Neural cell (in vitro differentiated cells): ENCODE measurements at regions not wholly inside any gene's neighbourhood (a gene's known extent, or its start where the extent isn't known, plus 50 kb on each side); places are given as distances from the start of the nearest gene placed in this dataset.

Experiments used
- H2AFZ ChIP-seq: fragments of 200-600, 300-800 bp; sonication (generic), shearing (Covaris generic); 2 replicates; pipeline ENCODE4 v1.6.0; 2014; ENCODE audit warnings: low read depth, mild to moderate bottlenecking, antibody characterized with exemption, low read length, moderate library complexity
- H3F3A ChIP-seq: fragments of 200-600 bp; shearing (Covaris generic); 2 replicates; pipeline ENCODE4 v1.6.1; 2016; ENCODE audit warnings: mild to moderate bottlenecking, moderate library complexity, mixed read lengths, antibody characterized with exemption, low read length; ENCODE audit not compliant: insufficient read depth, poor library complexity, severe bottlenecking
- H3K27ac ChIP-seq: fragments of 200-600, 300-800 bp; sonication (generic), shearing (Covaris generic); 2 replicates; pipeline ENCODE4 v1.5.1; 2014; ENCODE audit warnings: mild to moderate bottlenecking, low read length, moderate library complexity
- H3K27me3 ChIP-seq: fragments of 300-800, 200-600 bp; sonication (generic), shearing (Covaris generic); 2 replicates; pipeline ENCODE4 v1.6.0; 2014; ENCODE audit warnings: mild to moderate bottlenecking, low read depth, low read length, moderate library complexity; ENCODE audit not compliant: insufficient read depth
- H3K36me3 ChIP-seq: fragments of 300-800, 200-600 bp; sonication (generic), shearing (Covaris generic); 2 replicates; pipeline ENCODE4 v1.5.1; 2014; ENCODE audit warnings: mild to moderate bottlenecking, antibody characterized with exemption, low read length, moderate library complexity; ENCODE audit not compliant: insufficient read depth
- H3K4me2 ChIP-seq: fragments of 300-800, 200-600 bp; sonication (generic), shearing (Covaris generic); 2 replicates; pipeline ENCODE4 v1.6.0; 2014; ENCODE audit warnings: mild to moderate bottlenecking, low read length
- H3K4me3 ChIP-seq: fragments of 300-800, 200-600 bp; sonication (generic), shearing (Covaris generic); 2 replicates; pipeline ENCODE4 v1.5.1; 2014; ENCODE audit warnings: mild to moderate bottlenecking, low read length, moderate library complexity
- H3K79me2 ChIP-seq: fragments of 200-600 bp; shearing (Covaris generic); replicated peaks from 2 replicates; pipeline ENCODE4 v1.6.0; 2014; ENCODE audit warnings: mild to moderate bottlenecking, low read length, moderate library complexity; ENCODE audit not compliant: insufficient read depth
- H3K9ac ChIP-seq: fragments of 300-800, 200-600 bp; sonication (generic), shearing (Covaris generic); 2 replicates; pipeline ENCODE4 v1.6.1; 2016; ENCODE audit warnings: mild to moderate bottlenecking, low read length, mixed read lengths
- H3K9me2 ChIP-seq: fragments of 200-600 bp; shearing (Covaris generic); 2 replicates; pipeline ENCODE4 v1.6.1; 2016; ENCODE audit warnings: mild to moderate bottlenecking, low read length, mixed read lengths; ENCODE audit not compliant: insufficient read depth
- H3K9me3 ChIP-seq: fragments of 200-600, 300-800 bp; sonication (generic), shearing (Covaris generic); 2 replicates; pipeline ENCODE4 v1.6.1; 2016; ENCODE audit warnings: mild to moderate bottlenecking, mixed run types, low read length, moderate library complexity, mixed read lengths
- H4K20me1 ChIP-seq: fragments of 200-600 bp; shearing (Covaris generic); 2 replicates; pipeline ENCODE4 v1.6.1; 2016; ENCODE audit warnings: mild to moderate bottlenecking, mixed run types; ENCODE audit not compliant: insufficient read depth
- EP300 ChIP-seq: fragments of 450-650 bp; conservative IDR thresholded peaks from 2 replicates; pipeline ENCODE4 v1.6.1; 2014; ENCODE audit warnings: antibody characterized with exemption, mild to moderate bottlenecking, moderate library complexity; ENCODE audit not compliant: poor library complexity, severe bottlenecking
- EZH2 ChIP-seq: fragments of 200-600, 300-800 bp; shearing (Covaris generic), sonication (generic); IDR thresholded peaks from 2 replicates; pipeline ENCODE4 v1.6.1; 2014; ENCODE audit warnings: antibody characterized with exemption, low read length, borderline replicate concordance, mild to moderate bottlenecking; ENCODE audit not compliant: insufficient read depth, poor library complexity, severe bottlenecking
- MXI1 ChIP-seq: fragments of 450-650 bp; conservative IDR thresholded peaks from 2 replicates; pipeline ENCODE4 v1.6.1; 2014; ENCODE audit warnings: antibody characterized with exemption, mild to moderate bottlenecking; ENCODE audit not compliant: poor library complexity, severe bottlenecking
- POLR2AphosphoS5 ChIP-seq: IDR thresholded peaks from 2 replicates; pipeline ENCODE4 v1.6.1; 2012
- RAD21 ChIP-seq: fragments of 450-650 bp; conservative IDR thresholded peaks from 2 replicates; pipeline ENCODE4 v1.6.1; 2014; ENCODE audit warnings: antibody characterized with exemption, mild to moderate bottlenecking, moderate library complexity
- SMC3 ChIP-seq: fragments of 450-650 bp; conservative IDR thresholded peaks from 2 replicates; pipeline ENCODE4 v1.6.1; 2014; ENCODE audit warnings: antibody characterized with exemption, mild to moderate bottlenecking, moderate library complexity; ENCODE audit not compliant: poor library complexity
- TAF1 ChIP-seq: IDR thresholded peaks from 2 replicates; pipeline ENCODE4 v1.6.1; 2012; ENCODE audit warnings: low read depth
- TF ChIP-seq, protein P1 (sequence below): IDR thresholded peaks from 2 replicates; pipeline ENCODE4 v1.6.1; 2012; ENCODE audit warnings: borderline replicate concordance
- TF ChIP-seq, protein P2 (sequence below): fragments of 450-650 bp; IDR thresholded peaks from 2 replicates; pipeline ENCODE4 v1.5.1; 2014; ENCODE audit warnings: antibody characterized with exemption, mild to moderate bottlenecking, moderate library complexity; ENCODE audit not compliant: poor library complexity, severe bottlenecking

DNA sequence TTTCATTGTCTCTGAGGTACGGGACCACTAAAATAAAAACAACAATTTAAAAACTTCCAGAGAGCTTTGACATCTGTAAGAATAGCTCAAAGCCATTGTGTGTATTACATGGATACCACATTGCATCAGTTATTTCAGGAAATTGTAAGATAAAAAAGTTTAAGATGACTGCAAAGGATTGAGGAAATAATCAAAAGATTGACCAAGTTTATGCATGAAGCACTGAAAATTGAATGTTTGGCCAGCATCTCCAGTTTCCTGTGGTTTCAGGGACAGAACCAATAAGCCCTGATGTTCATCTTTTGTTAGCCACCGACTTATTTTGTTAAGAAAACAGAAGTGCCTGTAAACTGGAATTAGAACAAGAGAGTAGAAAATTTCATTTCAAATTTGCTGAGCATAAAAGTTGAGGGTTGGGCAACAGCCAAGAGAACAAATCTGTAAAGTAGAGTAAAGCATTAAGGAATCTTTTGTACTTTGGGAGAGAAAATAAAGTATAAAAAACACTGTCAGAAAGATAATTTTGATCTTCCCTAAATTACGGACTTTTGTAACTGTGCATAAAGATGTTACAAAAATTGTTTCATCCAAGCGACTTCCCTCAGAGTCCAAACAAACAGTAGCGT lies 211.5 kb upstream of the P2RY1 start:
- no peaks in the 10 kb centered on the region for H3K36me3 ChIP-seq
- H3K27ac ChIP-seq: no peak overlapping the region
- no peak overlapping the region for H3K4me2 ChIP-seq
- H2AFZ ChIP-seq: no peak overlapping the region
- H3K9me3 ChIP-seq: no peaks in the 10 kb centered on the region
- H4K20me1 ChIP-seq: no peaks in the 10 kb centered on the region
- H3K4me3 ChIP-seq: no peak overlapping the region
- no peaks in the 10 kb centered on the region for H3K79me2 ChIP-seq
- no peak for TF ChIP-seq EP300
- TF ChIP-seq, protein P1, sequence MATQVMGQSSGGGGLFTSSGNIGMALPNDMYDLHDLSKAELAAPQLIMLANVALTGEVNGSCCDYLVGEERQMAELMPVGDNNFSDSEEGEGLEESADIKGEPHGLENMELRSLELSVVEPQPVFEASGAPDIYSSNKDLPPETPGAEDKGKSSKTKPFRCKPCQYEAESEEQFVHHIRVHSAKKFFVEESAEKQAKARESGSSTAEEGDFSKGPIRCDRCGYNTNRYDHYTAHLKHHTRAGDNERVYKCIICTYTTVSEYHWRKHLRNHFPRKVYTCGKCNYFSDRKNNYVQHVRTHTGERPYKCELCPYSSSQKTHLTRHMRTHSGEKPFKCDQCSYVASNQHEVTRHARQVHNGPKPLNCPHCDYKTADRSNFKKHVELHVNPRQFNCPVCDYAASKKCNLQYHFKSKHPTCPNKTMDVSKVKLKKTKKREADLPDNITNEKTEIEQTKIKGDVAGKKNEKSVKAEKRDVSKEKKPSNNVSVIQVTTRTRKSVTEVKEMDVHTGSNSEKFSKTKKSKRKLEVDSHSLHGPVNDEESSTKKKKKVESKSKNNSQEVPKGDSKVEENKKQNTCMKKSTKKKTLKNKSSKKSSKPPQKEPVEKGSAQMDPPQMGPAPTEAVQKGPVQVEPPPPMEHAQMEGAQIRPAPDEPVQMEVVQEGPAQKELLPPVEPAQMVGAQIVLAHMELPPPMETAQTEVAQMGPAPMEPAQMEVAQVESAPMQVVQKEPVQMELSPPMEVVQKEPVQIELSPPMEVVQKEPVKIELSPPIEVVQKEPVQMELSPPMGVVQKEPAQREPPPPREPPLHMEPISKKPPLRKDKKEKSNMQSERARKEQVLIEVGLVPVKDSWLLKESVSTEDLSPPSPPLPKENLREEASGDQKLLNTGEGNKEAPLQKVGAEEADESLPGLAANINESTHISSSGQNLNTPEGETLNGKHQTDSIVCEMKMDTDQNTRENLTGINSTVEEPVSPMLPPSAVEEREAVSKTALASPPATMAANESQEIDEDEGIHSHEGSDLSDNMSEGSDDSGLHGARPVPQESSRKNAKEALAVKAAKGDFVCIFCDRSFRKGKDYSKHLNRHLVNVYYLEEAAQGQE: no peak
- no peak for TF ChIP-seq POLR2AphosphoS5
- no peak for TF ChIP-seq SMC3
- TF ChIP-seq RAD21: no peak
- TF ChIP-seq MXI1: no peak
- TF ChIP-seq EZH2: no peak
- no peak for TF ChIP-seq TAF1
- TF ChIP-seq, protein P2, sequence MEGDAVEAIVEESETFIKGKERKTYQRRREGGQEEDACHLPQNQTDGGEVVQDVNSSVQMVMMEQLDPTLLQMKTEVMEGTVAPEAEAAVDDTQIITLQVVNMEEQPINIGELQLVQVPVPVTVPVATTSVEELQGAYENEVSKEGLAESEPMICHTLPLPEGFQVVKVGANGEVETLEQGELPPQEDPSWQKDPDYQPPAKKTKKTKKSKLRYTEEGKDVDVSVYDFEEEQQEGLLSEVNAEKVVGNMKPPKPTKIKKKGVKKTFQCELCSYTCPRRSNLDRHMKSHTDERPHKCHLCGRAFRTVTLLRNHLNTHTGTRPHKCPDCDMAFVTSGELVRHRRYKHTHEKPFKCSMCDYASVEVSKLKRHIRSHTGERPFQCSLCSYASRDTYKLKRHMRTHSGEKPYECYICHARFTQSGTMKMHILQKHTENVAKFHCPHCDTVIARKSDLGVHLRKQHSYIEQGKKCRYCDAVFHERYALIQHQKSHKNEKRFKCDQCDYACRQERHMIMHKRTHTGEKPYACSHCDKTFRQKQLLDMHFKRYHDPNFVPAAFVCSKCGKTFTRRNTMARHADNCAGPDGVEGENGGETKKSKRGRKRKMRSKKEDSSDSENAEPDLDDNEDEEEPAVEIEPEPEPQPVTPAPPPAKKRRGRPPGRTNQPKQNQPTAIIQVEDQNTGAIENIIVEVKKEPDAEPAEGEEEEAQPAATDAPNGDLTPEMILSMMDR: no peak
- no peaks in the 10 kb centered on the region for H3K27me3 ChIP-seq
- H3F3A ChIP-seq: no peaks in the 10 kb centered on the region
- H3K9ac ChIP-seq: no peak overlapping the region
- H3K9me2 ChIP-seq: no peaks in the 10 kb centered on the region

GRCh38 chr3:152626226-152626625 lies 208.7 kb upstream of the P2RY1 start:
- Histone ChIP-seq H3K9me2 (no peaks in the 10 kb centered on the region), H3K9me3 (no peaks in the 10 kb centered on the region), H3K27ac (no peak overlapping the region), H2AFZ (no peak overlapping the region), H3K9ac (no peak overlapping the region), H3K36me3 (no peaks in the 10 kb centered on the region), H3F3A (no peaks in the 10 kb centered on the region), H4K20me1 (no peaks in the 10 kb centered on the region), H3K4me3 (no peak overlapping the region), H3K4me2 (no peak overlapping the region), H3K27me3 (no peaks in the 10 kb centered on the region), H3K79me2 (no peaks in the 10 kb centered on the region)
- TF ChIP-seq TAF1 (no peak), EP300 (no peak), MXI1 (no peak), RAD21 (no peak), POLR2AphosphoS5 (no peak), EZH2 (no peak), SMC3 (no peak)
- TF ChIP-seq, protein P2: no peak
- TF ChIP-seq, protein P1: no peak
